GM18511 (cell line): ENCODE measurements at regions not wholly inside any gene's neighbourhood (a gene's known extent, or its start where the extent isn't known, plus 50 kb on each side); places are given as distances from the start of the nearest gene placed in this dataset.
"Not testable (repeated sequence)": the region's sequence is repeated elsewhere in the genome, so short reads cannot be mapped to it uniquely, and the experiment has no call there.

ENCODE experiments used
- ATAC-seq: cut with Tn5 transposase; IDR thresholded peaks from one replicate; pipeline ENCODE4 v1.9.1; 2021; ENCODE audit warnings: mild to moderate bottlenecking, moderate library complexity; ENCODE audit not compliant: unreplicated experiment

DNA sequence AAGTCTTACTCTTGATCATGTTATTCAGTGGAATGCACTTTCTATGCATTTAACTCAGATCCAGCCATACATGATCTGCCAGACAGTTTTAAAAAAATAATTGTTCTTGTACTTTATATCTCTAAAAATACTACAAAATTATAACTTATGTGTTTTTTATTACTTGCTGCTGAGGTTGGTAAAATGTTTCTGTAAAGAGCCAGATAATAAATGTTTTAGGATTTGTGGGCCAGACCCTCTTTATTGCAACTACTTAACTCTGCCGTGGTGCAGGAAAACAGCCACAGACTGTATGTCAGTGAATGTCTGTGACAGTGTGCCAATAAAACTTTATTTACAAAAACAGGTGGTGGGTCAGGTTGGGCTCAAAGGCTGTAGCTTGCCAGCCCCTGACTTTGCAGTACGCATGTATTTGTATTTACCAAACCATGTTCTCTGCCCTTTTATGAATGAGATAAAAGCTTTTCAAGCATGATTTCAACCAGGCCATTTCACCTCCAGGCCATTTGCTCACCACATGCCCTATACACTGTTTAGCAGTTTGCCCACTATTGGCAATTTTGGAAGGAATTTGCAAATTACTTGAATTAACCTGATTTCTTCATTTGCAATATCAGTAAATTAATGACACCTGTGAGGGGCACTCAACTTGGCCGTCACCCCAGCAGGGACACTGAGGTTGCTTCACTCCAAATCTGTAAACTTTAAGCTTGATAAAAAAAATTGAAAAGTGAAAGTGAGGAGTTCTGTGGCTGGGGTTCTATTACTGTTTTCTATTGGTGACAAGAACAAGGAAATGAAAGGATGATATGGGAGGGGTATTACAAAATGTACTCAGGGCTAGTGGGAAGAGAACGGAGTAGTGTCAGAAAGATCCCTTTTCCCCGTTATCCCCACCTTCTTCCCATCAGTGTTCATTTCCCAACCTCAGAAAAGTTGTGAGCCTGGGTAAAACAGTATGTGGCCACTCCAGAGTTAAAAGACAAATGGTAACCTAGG, 133.4 kb downstream of the CEBPB start:
- no peak for ATAC-seq

DNA sequence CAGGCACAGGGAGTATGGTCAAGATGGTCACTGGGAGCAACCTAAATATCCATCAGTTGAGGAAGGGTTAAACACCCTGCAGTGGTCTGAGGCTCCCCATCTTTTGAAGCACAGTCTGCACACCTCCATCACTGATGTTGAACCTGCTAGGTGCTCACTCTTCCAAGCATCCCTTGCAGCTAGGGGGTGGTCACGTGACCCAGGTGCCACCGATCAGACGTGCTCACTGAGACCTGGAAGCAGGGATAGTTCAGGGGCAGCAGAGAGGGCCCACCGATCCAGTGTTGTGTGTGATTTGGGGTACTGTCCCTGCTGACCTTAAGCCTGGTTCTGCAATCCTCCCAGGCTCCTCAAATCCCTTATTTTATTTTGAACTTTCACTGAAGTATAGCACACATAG, 134.6 kb downstream of the CEBPB start:
- no peak for ATAC-seq

DNA sequence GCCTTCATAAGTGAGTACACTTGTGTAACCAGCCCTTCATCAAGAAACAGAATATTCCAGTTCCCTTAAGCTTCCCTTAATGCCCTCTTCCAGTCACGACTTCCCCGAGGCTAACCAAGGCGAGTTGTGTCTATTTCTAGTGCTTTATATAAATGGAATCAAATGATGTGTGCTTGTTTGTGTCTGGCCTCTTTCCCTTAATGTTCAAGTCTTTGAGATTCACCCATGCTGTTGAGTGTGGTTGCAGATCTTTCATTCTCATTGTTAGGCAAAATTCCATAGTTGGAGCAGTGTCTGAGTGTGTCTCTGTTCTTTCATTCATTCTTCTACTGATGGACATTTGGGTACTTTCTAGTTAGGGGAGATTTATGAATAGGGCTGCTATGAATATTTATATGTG, 135.0 kb downstream of the CEBPB start:
- no peak for ATAC-seq

DNA sequence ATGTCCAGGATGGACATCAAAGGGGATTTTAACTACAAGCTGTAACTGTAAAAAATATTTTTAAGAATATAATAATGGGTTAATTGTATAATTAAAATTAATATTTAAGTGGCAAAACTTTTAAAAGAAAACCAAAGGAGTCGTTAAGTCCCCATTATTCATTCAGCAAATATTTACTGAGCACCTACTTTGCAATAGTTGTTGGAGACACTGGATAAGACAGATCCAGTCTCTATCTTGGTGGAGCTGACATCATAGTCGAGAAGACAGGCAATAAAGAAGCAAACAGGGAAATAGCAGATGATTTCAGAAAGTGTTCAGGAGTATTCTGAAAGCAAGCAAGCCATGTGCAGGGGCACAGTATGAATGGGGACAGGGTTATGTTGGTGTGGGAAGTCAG, 137.0 kb downstream of the CEBPB start:
- ATAC-seq: no peak

DNA sequence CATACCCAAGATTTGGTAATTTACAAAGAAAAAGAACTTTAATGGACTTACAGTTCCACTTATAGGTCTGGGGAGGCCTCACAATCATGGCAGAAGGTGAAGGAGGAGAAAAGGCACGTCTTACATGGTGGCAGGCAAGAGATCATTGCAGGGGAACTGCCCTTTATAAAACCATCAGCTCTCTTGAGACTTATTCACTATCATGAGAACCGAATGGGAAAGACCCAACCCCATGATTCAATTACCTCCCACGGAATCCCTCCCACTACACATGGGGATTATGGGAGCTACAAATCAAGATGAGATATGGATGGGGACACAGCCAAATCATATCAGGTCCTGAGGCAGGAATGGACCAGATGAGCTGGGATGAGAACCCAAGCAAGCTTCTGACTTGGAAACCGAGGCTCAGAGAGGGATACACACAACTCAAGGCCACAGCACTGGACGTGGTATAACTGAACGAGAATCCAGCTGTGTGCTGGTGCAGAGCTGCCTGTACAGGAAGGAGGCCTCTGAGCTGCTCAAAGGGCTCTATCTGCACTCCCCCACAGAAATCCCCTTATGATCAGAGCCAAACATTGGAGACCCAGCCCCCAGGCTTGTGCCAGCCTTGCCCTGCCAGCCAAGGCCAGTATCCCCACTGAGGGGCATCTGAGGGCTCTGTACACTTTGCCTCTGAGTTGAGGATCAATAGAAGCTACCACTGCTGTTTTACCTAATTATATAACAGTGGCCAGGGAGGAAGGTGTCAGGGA, 137.8 kb downstream of the CEBPB start:
- ATAC-seq: no peak

DNA sequence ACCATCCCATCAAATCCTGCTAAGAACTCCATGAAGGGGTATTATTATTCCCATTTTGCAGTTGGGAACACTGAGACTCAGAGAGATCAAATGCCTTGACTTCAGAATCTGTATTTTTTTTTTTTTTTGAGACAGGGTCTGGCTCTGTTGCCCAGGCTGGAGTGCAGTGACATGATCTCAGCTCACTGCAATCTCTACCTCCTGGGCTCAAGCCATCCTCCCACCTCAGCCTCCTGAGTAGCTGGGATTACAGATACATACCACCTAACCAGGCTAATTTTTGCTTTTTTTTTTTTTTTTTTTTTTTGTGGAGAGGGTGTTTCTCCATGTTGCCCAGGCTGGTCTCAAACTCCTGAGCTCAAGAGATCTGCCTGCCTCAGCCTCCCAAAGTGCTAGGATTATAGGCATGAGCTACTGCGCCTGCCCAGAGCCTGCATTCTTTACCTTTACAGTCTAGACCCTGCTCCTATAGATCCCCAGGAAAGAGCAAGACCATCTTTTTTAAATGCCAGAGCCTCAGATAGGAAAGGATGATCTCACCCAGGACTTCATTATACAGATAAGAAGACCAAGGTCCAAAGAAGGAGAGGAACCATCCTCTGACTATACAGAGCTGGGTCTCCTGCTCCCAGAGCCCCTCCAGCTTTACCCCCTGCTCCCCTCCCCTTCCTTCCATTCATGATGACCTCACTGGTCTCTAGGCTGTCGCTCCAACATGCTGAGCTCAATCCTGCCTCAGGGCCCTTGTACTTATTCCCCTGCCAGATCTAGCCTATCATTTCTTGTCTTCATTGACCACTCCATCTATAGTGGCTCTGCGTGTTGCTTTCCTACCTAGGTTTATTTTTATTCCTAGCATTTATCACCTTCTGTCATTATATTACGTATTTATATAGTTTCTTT, 138.6 kb downstream of the CEBPB start:
- no peak for ATAC-seq

DNA sequence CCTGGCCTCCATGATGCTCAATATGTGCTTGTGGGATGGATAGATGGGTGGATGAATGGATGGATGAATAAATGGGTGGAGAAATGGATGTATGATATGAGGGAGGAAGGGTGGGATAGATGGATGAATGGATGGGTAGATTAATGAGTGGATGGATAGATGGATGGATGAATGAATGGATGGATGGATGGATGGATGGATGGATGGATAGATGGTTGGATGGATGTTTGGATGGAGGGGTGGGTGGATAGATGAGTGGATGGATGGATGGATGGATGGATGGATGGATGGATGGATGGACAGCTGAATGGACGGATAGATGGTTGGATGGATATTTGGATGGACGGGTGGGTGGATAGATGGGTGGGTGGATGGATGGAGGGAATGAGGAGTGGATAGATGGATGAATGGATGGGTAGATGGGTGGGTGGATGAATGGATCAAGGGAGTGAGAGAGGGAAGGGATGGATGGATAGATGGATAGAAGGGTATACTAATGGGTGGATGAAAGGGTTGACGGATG, 139.4 kb downstream of the CEBPB start:
- no peak for ATAC-seq

DNA sequence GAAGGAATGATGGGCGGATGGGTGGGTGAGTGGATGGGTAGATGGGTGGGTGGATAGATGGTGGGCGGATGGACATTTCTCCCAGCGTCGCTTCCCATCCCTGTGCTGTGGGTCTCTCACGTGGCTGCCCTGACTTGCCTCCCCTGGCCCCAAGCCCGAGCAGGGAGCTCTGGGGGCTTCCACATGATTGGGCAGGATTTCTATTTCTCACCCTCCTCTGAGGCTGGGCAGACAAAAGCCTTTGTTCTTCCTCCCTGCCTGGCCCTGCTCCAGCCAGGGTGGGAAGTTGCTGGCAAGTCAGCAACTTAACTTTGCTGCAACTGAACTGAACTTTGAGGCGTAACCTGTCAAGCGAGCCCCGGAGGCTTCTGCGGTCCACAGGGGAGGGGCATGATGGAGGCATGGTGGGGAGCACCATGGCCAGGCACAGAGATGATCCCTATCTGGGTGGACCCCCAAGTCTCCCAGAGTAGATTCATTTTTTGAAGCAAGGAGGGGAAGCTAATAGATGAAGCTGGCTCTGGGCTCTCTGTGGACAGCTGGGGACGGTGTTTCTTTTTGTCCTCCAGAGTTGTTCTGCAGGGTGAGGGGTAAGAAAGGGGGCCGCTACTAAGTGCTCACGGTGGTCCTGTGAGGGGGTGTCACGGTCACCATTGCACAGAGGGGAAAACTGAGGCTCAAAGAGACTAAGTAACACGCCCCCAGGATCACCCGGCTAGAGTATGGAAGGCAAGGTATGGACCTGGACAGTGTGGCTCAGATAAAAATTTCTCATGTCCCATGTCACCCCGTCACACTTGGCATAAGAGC, 140.1 kb downstream of the CEBPB start:
- no peak for ATAC-seq

DNA sequence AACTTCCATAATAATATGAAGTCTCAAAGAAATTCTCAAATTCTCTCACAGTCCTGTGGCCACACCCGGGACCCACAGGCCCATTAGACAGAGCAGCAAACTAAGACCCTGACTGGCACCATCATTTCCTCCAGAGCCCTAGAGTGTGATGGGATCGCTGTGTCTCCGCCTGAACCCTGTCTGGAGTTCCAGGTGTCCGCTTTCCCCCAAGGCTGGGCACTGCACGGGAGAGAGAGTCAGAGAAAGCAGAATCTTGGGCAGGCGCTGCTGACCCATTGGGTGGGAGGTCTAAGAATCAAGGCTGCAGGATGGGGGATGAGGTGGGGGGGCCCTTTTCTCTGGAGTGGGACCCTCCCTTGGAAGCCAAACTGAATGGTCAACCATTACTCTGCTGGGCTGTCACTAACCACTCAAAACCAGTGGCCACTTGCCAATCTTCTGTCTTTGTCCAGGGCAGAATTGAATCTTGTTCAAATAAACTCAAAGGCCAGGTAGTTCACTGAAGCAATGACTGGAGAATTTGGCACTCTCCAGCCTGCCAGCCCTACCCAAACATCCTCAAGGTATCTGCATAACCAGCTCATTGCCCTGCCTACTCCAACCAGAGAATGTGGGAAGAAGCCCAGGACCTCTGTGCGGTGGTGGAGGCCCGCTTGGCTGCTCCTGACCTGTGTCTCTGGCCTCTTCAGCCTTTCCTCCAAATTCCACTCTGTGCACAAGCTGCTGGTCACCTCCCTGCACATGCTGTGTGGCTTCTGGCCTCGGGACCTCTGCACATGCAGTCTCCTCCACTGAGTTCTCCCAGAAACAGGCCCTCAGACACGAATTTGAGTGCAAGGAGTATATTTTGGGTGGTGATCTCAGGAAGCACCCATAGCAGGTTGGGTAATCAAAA, 141.1 kb downstream of the CEBPB start:
- no peak for ATAC-seq

DNA sequence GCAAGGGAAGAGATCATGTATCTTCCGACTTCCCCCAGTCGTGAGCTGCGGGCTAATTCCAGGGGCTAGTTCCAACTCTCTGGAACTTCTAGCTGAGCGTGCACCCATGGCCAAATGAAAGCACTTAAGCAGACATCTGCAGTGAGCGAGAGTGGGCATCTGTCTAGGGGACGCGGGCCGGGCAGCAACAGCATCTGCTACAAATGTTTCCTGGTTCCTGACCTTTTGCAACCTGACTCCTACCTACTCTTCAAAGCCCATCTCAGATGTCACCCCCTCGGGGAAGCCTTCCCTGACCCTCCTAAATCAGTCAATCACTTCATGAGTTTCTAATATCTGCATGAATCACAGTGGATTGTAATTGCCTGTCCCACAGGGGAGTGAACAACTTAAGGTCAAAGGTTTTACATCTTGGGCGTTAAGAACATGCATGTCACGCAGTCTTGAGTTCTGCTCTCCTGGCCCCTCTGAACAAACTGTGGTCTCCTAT, 141.9 kb downstream of the CEBPB start:
- ATAC-seq: no peak

DNA sequence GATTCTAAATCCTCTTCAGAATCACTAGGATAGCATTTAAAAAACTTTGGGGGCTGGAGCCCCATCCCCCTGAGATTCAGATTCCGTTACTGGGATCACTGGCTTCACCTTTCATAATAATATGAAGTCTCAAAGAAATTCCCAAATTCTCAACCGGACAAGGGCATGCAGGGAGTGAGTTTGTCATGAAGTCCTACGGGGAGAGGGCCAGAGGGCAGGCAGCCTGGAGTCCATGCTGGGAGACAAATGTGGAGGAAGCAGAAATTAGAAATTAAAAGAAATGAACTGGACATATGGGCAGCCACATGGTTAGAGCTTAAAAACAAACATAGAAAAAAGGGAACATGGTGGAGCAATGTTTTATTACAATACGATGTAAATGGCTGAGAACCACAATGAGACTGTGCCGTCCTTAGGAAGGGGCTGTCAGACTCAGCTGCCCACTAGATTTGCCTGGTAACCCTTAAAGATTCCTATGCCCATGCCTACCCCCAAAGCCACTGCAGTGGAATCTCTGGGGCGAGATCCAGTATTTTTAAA, 142.6 kb downstream of the CEBPB start:
- no peak for ATAC-seq

DNA sequence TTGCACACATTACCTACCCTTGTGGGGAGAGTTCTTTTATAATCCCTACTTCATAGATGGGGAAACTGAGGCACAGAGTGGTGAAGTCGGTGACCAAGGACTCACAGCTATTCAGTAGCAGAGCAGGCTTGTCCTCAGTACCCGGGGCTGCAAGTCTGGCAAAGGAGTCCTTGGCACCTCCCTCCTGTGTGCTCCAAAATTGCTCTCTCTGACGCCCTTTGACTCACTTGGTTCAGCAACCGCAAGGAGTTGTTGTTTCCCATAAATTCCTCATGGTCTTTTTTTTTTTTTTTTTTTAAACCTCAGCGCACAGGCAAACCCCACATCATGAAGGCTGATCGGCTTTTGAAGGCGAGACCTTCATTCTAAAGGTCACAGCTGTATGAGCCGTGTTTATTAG, 143.2 kb downstream of the CEBPB start:
- ATAC-seq: no peak

DNA sequence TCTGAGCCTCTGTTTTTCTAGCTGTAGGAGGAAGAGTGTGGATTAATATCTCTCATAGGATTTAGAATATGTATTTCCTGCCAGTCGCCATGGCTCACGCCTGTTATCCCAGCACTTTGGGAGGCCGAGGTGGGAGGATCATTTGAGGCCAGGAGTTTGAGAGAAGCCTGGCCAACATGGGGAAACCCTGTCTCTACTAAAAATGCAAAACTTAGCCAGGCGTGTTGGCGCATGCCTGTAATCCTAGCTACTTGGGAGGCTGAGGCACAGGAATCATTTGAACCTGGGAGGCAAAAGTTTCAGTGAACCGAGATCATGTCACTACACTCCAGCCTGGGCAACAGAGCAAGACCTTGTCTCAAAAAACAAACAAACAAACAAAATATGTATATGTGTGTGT, 143.9 kb downstream of the CEBPB start:
- ATAC-seq: not testable (repeated sequence)

DNA sequence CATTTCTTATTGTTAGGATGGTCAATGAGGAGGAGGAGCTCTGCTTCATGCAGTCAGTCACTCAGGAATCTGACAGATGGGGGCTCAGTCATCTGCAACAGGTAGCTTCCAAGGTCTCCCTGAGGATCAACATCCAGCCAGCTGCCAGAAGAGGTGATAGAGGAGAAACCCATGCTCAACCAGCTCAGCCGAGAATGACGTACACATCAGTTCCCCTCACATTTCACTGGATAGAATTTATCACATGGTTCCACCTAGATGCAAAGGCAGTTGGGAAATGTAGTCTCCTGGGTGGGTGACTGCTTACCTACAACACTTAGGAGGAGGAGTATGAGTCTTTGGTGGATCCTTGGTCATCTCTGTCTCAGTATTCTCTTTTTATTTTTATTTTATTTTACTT, 144.5 kb downstream of the CEBPB start:
- ATAC-seq: no peak

DNA sequence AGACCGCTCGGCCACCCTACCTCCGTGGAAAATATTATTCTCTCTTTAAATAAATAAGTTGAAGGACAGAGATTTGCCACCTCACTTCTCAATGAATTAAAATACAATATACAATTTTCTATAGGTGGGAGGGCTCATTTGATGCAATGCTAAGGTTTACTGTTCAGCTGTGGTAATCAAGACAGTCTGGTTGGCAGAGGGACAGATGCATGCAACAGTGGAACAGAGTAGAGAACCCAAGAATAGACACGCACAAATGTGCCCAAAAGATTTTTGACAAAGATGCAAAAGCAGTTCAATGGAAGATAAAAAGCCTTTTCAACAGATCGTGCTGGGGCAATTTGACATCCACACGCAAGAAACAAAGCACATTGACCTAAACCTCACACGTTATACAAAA, 145.2 kb downstream of the CEBPB start:
- no peak for ATAC-seq

DNA sequence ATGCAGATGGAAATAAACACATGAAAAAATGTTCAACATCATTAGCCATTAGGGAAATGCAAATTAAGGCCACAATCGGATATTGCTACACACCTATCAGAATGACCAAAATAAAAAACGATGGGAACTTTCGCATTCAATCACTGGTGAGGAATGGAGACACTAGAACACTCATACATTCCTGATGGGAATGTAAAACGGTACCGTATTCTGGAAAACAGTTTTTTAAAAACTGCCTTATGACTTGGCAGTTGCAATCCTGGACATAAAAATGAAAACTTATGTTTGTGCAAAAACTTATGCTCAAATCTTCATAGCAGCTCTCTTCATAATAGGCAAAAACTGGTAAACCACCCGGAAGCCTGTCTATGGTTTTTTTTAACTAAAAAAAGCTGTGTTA, 146.0 kb downstream of the CEBPB start:
- ATAC-seq: no peak

DNA sequence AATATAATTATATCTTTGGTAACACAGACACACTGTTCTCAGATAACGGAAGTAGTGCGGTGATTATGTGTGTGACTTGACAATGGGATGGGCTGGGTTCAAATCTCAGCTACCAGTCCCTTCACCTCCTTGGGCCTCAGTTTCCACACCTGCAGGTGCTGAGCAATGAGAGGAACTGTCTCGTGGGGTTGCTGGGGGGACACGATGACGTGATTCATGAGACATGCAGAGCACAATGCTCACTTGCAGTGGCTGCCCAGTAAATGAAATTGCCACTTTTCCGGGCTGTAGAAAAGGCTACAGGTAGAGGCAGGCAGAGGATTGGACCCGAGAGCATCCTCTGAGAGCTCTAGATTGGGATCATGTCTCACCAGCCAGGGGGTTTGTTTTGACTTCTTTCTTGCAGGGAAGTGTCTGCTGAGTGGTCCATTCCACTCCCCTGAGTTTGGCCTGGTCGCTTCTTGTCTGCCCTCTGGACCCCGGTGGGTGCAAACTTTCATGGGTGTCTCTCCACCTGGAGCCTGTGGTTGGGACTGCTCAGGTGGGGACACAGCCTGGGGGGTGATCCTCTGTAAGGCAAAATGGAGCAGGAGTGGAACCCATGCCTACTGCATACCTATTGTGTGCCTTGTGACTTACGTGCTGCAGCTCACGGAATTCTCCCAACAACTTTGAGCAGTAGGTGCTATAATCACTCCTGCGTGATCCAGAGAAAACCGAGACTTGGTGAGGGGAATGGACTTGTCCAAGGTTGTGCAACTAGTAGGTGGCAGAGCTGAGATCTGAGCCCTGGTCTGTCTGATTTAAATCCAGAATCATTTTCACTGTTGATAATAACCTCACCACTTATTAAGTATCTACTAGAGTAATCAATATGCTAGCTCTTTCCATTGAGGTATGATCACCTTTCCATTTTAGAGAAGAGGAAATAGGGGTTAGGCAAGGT, 147.2 kb downstream of the CEBPB start:
- no peak for ATAC-seq
